NT2/D1 (cell line): ENCODE measurements at regions not wholly inside any gene's neighbourhood (a gene's known extent, or its start where the extent isn't known, plus 50 kb on each side); places are given as distances from the start of the nearest gene placed in this dataset.
"Not testable (repeated sequence)": the region's sequence is repeated elsewhere in the genome, so short reads cannot be mapped to it uniquely, and the experiment has no call there.

Experiments used
- DNase-seq: peaks from one replicate; pipeline ENCODE4 v3.0.0-alpha.2; 2011; ENCODE audit warnings: low read depth, low spot score
- H3K27me3 ChIP-seq: 2 replicates; pipeline ENCODE4 v1.6.0; 2011; ENCODE audit warnings: mild to moderate bottlenecking; ENCODE audit not compliant: insufficient read length, insufficient read depth
- H3K36me3 ChIP-seq: 2 replicates; pipeline ENCODE4 v1.6.1; 2011; ENCODE audit warnings: mild to moderate bottlenecking, low read length, mixed read lengths; ENCODE audit not compliant: insufficient read depth, insufficient read length
- H3K4me1 ChIP-seq: 2 replicates; pipeline ENCODE4 v1.5.1; 2011; ENCODE audit not compliant: insufficient read depth, insufficient read length
- H3K4me3 ChIP-seq: 2 replicates; pipeline ENCODE4 v1.5.1; 2011; ENCODE audit warnings: low read depth; ENCODE audit not compliant: insufficient read length
- H3K9ac ChIP-seq: 2 replicates; pipeline ENCODE4 v1.6.0; 2011; ENCODE audit warnings: low read depth; ENCODE audit not compliant: insufficient read length
- H3K9me3 ChIP-seq: 2 replicates; pipeline ENCODE4 v1.5.1; 2011; ENCODE audit warnings: mild to moderate bottlenecking, low read length; ENCODE audit not compliant: insufficient read depth
- SUZ12 ChIP-seq: IDR thresholded peaks from 2 replicates; pipeline ENCODE4 v1.6.1; 2011; ENCODE audit not compliant: insufficient read length, insufficient read depth; ENCODE audit errors: extremely low read depth
- YY1 ChIP-seq: IDR thresholded peaks from 2 replicates; pipeline ENCODE4 v1.6.1; 2011; ENCODE audit not compliant: insufficient read length, insufficient read depth
- ZNF274 ChIP-seq: IDR thresholded peaks from 2 replicates; pipeline ENCODE4 v1.6.1; 2011; ENCODE audit warnings: mild to moderate bottlenecking, low read depth, low read length

DNA sequence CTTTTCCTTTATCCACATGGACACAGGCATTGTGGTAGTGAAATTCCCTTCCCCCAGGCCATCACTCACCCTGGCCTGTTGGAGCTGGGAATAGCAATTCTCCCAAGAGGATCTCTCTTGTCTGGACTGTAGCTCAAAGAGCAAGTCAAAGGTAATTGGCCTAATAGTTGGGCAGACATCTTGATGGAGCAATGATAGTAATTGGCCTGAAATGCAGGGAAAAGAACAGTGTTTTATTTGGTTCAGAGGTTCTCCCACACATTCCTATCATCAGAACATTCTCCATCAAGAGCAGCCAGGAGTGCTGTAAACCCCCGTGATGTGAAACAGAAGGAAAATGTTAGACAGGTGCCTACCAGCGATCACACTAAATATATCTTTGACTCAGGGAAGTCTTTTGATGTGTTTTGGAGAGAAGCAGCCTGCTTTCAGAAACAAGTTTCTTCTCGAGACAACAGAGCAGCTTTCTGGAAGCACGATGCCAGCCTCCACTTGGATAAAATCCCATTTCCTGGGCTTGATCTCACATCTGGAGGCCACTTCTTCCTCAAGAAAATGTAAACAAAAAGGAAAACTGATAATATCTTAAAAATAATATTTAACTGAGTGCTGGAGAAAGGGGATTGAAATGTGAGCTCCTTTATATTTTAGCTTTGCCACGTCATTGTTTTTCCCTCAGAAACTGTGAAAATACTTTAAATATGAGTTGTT lies 198.1 kb upstream of the WWC1 start:
- DNase-seq = no peak
- Histone ChIP-seq H3K4me3 (no peak overlapping the region), H3K27me3 (no peaks in the 10 kb centered on the region), H3K36me3 (no peaks in the 10 kb centered on the region), H3K9me3 (no peaks in the 10 kb centered on the region), H3K4me1 (no peaks in the 10 kb centered on the region), H3K9ac (no peak overlapping the region)
- TF ChIP-seq SUZ12 (no peak), ZNF274 (no peak), YY1 (no peak)

DNA sequence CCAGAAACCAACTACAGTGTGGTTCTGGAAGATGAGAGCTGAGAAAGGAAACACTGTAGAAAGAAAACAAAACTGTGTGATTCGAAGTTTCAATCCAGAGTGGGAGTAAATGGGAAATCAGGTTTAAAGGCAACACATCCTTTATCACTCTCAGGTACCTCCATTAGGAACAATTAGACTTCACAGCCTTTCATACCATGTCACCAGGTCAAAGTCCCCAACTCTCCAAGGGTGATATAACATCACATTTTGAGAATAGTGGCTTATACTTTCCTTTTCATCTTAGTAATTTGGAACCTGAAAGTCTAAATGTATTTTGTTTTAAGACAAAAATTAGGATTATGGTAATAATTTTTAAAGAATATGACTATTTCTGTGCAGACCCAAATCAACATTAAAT lies 194.9 kb upstream of the WWC1 start:
- Histone ChIP-seq H3K36me3 (no peaks in the 10 kb centered on the region), H3K27me3 (no peaks in the 10 kb centered on the region), H3K4me3 (no peak overlapping the region), H3K9ac (no peak overlapping the region), H3K4me1 (no peaks in the 10 kb centered on the region), H3K9me3 (no peaks in the 10 kb centered on the region)
- DNase-seq = no peak
- TF ChIP-seq SUZ12 = no peak
- TF ChIP-seq ZNF274 = no peak
- no peak for TF ChIP-seq YY1

- Histone ChIP-seq H3K9me3 (no peaks in the 10 kb centered on the region), H3K4me3 (no peak overlapping the region), H3K27me3 (no peaks in the 10 kb centered on the region), H3K9ac (no peak overlapping the region), H3K36me3 (no peaks in the 10 kb centered on the region), H3K4me1 (no peaks in the 10 kb centered on the region)
- TF ChIP-seq SUZ12 = no peak
- TF ChIP-seq YY1 = no peak
- no peak for TF ChIP-seq ZNF274
- no peak for DNase-seq
Observed at GRCh38 chr5:168097876-168098653, 193.4 kb upstream of the WWC1 start.

DNA sequence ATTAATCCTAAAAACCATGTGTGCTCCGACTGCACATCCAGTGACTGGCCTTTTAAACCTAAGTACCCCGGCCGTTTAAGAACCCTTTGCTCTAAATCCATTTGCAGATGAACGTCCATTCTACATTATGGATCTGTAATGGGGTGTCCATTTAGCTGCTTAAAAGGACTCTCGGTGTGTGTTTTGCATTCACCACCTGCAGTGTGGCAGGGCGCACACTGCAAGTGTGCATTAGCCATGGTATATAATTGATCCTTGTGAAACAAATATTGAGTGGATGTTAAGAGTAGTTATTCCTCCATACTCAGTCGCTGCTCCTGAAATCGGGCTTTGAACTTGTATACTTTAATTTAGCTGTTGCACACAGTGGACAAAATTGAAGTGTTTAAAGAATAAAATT lies 190.1 kb upstream of the WWC1 start:
- H3K27me3 ChIP-seq = no peaks in the 10 kb centered on the region
- no peak for DNase-seq
- no peak for TF ChIP-seq YY1
- TF ChIP-seq SUZ12 = no peak
- TF ChIP-seq ZNF274 = no peak
- no peak overlapping the region for H3K4me3 ChIP-seq
- no peaks in the 10 kb centered on the region for H3K36me3 ChIP-seq
- H3K9ac ChIP-seq = no peak overlapping the region
- peaks cover 3% of the 10 kb centered on the region for H3K4me1 ChIP-seq
- no peaks in the 10 kb centered on the region for H3K9me3 ChIP-seq

GRCh38 chr5:168103018-168103417 lies 188.4 kb upstream of the WWC1 start:
- not testable (repeated sequence) for H3K4me3 ChIP-seq, H3K4me1 ChIP-seq, H3K36me3 ChIP-seq, H3K9me3 ChIP-seq, H3K27me3 ChIP-seq, H3K9ac ChIP-seq, DNase-seq

- TF ChIP-seq ZNF274 = no peak
- TF ChIP-seq YY1 = no peak
- TF ChIP-seq SUZ12 = no peak
- Histone ChIP-seq H3K4me1 (peaks cover 3% of the 10 kb centered on the region), H3K9ac (no peak overlapping the region), H3K9me3 (no peaks in the 10 kb centered on the region), H3K27me3 (no peaks in the 10 kb centered on the region), H3K36me3 (no peaks in the 10 kb centered on the region), H3K4me3 (no peak overlapping the region)
- no peak for DNase-seq
Observed at GRCh38 chr5:168104350-168104749, 187.1 kb upstream of the WWC1 start.

DNA sequence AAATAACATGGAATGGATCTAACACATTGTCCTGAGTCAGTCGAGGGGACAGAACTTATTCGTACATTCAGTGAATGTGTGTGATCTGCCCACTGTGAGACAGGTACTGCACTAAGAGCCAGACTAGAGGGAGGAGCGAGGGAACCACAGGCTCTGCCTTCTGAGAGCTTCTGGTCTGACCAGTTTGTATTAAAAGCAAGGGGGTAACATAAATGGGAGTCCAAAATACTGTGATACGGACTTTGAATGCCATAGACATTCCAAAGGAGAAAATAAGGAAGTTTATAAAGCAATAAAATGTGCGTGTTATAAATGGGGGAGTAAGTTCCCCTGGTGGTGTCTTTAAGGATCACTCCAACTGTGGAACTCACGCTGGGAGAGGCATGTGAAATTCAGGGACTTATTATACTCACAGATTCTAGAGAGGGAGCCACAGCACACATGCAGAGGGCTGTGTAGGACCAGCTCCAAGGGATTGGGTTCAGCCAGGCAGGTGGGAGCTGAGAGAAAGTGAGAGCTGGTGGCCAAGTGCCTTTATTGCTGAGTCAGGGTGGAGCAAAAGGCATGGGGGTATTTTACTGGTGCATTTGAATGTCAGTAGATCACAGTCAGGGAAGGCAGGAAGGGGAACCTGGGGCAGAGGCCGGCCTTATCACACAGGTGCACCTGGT lies 186.5 kb upstream of the WWC1 start:
- no peaks in the 10 kb centered on the region for H3K27me3 ChIP-seq
- TF ChIP-seq SUZ12 = no peak
- TF ChIP-seq ZNF274 = no peak
- TF ChIP-seq YY1 = no peak
- H3K4me3 ChIP-seq = no peak overlapping the region
- no peak overlapping the region for H3K9ac ChIP-seq
- H3K4me1 ChIP-seq = peaks cover 3% of the 10 kb centered on the region
- no peaks in the 10 kb centered on the region for H3K36me3 ChIP-seq
- no peak for DNase-seq
- no peaks in the 10 kb centered on the region for H3K9me3 ChIP-seq
